Activated T-cell treated with anti-CD3 and anti-CD28 coated beads, Interleukin-2, amount 50 U/mL, for 4 hours (primary cell): ENCODE measurements at regions not wholly inside any gene's neighbourhood (a gene's known extent, or its start where the extent isn't known, plus 50 kb on each side); places are given as distances from the start of the nearest gene placed in this dataset.
"Not testable (repeated sequence)": the region's sequence is repeated elsewhere in the genome, so short reads cannot be mapped to it uniquely, and the experiment has no call there.

Experiments used
- ATAC-seq, 2 donors: fragments of 200-7000 bp; cut with Tn5 transposase; one replicate each; pipeline ENCODE4 v1.10.0; 2021
- DNase-seq: peaks from one replicate; pipeline ENCODE4 v3.0.0-alpha.2; 2020
- H3K27me3 Mint-ChIP-seq: one replicate; pipeline ENCODE4 v1.8.0; 2021; ENCODE audit warnings: low read depth, mixed read lengths
- H3K36me3 Mint-ChIP-seq: one replicate; pipeline ENCODE4 v1.8.0; 2022; ENCODE audit warnings: mixed read lengths; ENCODE audit not compliant: insufficient read depth
- H3K4me1 Mint-ChIP-seq: one replicate; pipeline ENCODE4 v1.8.0; 2021; ENCODE audit warnings: low read depth, mixed read lengths
- H3K4me3 Mint-ChIP-seq: one replicate; pipeline ENCODE4 v1.8.0; 2021; ENCODE audit warnings: mild to moderate bottlenecking, moderate library complexity, mixed read lengths
- H3K9me3 Mint-ChIP-seq: one replicate; pipeline ENCODE4 v1.8.0; 2021; ENCODE audit warnings: mixed read lengths

DNA sequence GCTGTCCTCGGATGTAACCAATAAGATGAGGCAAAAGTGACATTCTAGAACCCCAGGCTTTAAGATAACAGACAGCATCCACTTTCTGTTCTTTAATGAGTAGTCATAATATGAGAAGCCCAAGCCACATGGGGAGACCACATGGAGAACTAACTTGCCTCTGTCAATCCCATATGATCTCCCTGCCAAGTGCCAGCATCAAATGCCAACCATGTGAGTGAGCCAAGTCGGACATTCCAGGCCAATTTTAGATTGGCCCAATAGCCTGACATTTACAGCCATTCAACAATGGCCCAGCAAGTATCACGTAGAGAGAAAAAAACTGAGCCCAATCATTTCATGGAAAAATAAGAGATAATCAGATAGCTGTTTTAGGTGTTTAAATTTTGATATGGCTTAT is 2048.3 kb upstream of the RAG2 start:
- peaks cover 4% of the 10 kb centered on the region for H3K9me3 Mint-ChIP-seq
- no peaks in the 10 kb centered on the region for H3K4me1 Mint-ChIP-seq
- H3K4me3 Mint-ChIP-seq: no peak overlapping the region
- no peaks in the 10 kb centered on the region for H3K27me3 Mint-ChIP-seq
- no peak for ATAC-seq
- no peak for DNase-seq
- no peaks in the 10 kb centered on the region for H3K36me3 Mint-ChIP-seq

GRCh38 chr11:38640854-38641253 is 2042.8 kb upstream of the RAG2 start:
- Mint-ChIP-seq H3K4me3 (no peak overlapping the region), H3K9me3 (peaks cover 27% of the 10 kb centered on the region), H3K4me1 (no peaks in the 10 kb centered on the region), H3K27me3 (no peaks in the 10 kb centered on the region), H3K36me3 (no peaks in the 10 kb centered on the region)
- ATAC-seq (no peak), DNase-seq (no peak)

DNA sequence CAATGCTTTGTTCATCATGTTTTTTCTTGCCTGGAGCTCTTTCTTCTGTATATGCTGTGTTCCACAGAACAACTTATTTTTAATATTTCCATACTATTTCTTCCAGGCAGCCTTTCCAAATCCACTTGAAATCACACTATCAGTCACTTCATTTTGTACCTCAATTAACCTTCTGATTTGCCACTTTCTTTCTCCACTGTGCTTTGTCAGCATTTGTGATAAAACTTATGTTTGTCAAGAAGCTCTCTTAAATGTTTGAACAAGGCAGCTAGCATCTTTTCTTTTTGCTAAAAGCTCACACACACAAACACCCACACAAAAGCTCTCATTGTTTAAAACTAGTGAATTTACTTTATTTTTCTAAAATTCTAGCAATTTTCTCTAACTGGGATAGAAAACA is 2014.7 kb upstream of the RAG2 start:
- ATAC-seq: no peak

GRCh38 chr11:38601371-38601770 is 2003.3 kb upstream of the RAG2 start:
- not testable (repeated sequence) for DNase-seq, H3K4me1 Mint-ChIP-seq, H3K36me3 Mint-ChIP-seq, ATAC-seq, H3K9me3 Mint-ChIP-seq, H3K4me3 Mint-ChIP-seq, H3K27me3 Mint-ChIP-seq

More for the DNA sequence above, 2014.7 kb upstream of the RAG2 start:
- Mint-ChIP-seq H3K4me3 (no peak overlapping the region), H3K9me3 (peaks cover 18% of the 10 kb centered on the region), H3K36me3 (no peaks in the 10 kb centered on the region), H3K4me1 (no peaks in the 10 kb centered on the region), H3K27me3 (no peaks in the 10 kb centered on the region)
- DNase-seq: no peak

GRCh38 chr11:38598418-38598817 is 2000.4 kb upstream of the RAG2 start:
- H3K4me1 Mint-ChIP-seq: no peaks in the 10 kb centered on the region
- no peak for DNase-seq
- H3K27me3 Mint-ChIP-seq: no peaks in the 10 kb centered on the region
- no peak for ATAC-seq
- no peaks in the 10 kb centered on the region for H3K36me3 Mint-ChIP-seq
- peaks cover 6% of the 10 kb centered on the region for H3K9me3 Mint-ChIP-seq
- H3K4me3 Mint-ChIP-seq: no peak overlapping the region

DNA sequence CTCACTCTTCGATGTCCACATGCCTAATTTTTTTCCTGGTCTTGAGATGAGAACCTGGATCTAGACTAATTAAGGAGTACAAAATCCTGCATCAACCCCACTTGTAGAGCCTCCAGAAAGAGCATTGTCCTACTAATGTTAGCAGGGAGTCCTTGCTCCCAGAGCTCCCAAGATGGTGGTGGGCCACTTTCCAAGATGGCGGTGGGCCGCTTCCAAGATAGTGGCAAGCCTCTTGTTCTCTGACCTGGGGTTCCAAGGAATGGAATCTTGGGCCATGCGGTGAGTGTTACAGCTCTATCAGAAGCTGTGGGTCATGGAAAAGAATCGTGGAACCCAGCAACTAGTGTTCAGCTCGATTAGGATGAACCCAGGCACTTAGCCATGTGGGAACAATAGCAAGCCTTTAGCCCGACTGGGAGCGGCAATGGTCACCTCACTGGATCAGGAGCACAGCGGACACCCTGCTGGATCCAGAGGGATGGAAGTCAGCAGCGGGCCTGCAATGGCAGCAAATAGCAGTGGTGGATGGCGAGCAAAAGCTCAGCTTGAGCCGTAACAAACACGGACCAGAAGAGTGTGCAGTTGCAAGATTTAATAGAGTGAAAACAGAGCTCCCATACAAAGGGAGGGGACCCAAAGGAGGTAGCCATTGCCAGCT is 1997.5 kb upstream of the RAG2 start:
- not testable (repeated sequence) for DNase-seq, H3K27me3 Mint-ChIP-seq, H3K36me3 Mint-ChIP-seq

DNA sequence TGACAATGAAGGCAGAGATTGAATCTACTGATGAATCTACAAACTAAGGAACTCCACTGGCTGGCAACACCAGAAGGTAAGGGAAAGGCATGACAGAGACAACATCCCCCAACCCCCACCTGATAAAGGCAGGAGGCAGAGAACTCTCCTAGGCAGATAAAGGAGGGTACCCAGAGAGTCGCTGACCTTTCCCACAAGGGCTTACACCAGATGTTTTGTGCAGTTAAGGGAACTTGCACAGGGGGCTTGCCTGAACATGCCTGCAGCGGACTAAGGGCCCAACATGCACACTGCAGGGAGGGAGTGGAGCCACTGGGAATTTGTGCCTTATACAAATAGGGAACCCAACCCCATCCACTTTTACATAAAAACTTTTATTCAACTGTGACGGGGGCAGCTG is 1996.9 kb upstream of the RAG2 start:
- H3K36me3 Mint-ChIP-seq: no peaks in the 10 kb centered on the region

More for the DNA sequence above, 1997.5 kb upstream of the RAG2 start:
- not testable (repeated sequence) for H3K9me3 Mint-ChIP-seq, H3K4me3 Mint-ChIP-seq, H3K4me1 Mint-ChIP-seq, ATAC-seq

GRCh38 chr11:38593649-38594048 is 1995.6 kb upstream of the RAG2 start:
- Mint-ChIP-seq H3K36me3 (no peaks in the 10 kb centered on the region), H3K27me3 (no peaks in the 10 kb centered on the region), H3K4me1 (no peaks in the 10 kb centered on the region), H3K9me3 (no peaks in the 10 kb centered on the region), H3K4me3 (no peak overlapping the region)
- DNase-seq (no peak), ATAC-seq (no peak)

More for the DNA sequence above, 1996.9 kb upstream of the RAG2 start:
- Mint-ChIP-seq H3K27me3 (no peaks in the 10 kb centered on the region), H3K4me3 (no peak overlapping the region), H3K9me3 (no peaks in the 10 kb centered on the region), H3K4me1 (no peaks in the 10 kb centered on the region)
- DNase-seq: no peak
- no peak for ATAC-seq

DNA sequence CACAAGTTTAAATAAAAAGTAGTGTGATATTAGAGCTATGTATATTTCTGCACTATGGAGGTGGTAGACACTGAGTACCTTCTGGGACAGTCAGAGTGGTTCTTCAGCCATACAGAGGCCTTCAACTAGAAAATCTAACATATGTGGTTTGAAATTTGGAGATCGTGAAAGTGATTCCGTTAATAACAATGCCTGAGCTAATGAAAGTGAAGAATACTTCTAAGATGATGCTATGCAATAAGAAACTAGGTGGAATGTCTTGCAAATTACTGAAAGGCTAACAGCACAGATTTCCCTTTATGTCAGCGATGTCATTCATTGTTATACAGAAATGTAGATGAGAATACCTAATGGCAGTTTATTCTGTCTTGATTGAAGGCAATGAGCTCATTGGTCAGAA is 1984.7 kb upstream of the RAG2 start:
- no peak for ATAC-seq
- Mint-ChIP-seq H3K36me3 (no peaks in the 10 kb centered on the region), H3K27me3 (no peaks in the 10 kb centered on the region), H3K4me3 (no peak overlapping the region), H3K9me3 (peaks cover 8% of the 10 kb centered on the region), H3K4me1 (no peaks in the 10 kb centered on the region)
- no peak for DNase-seq

GRCh38 chr11:38582151-38582550 is 1984.1 kb upstream of the RAG2 start:
- H3K36me3 Mint-ChIP-seq: no peaks in the 10 kb centered on the region
- ATAC-seq (no peak), DNase-seq (no peak)
- H3K4me3 Mint-ChIP-seq: no peak overlapping the region
- no peaks in the 10 kb centered on the region for H3K4me1 Mint-ChIP-seq
- no peaks in the 10 kb centered on the region for H3K27me3 Mint-ChIP-seq
- H3K9me3 Mint-ChIP-seq: peaks cover 13% of the 10 kb centered on the region

- H3K27me3 Mint-ChIP-seq: no peaks in the 10 kb centered on the region
- ATAC-seq (no peak), DNase-seq (no peak)
- no peak overlapping the region for H3K4me3 Mint-ChIP-seq
- peaks cover 20% of the 10 kb centered on the region for H3K9me3 Mint-ChIP-seq
- H3K36me3 Mint-ChIP-seq: no peaks in the 10 kb centered on the region
- no peaks in the 10 kb centered on the region for H3K4me1 Mint-ChIP-seq
Measured at GRCh38 chr11:38577769-38578168, 1979.7 kb upstream of the RAG2 start.

DNA sequence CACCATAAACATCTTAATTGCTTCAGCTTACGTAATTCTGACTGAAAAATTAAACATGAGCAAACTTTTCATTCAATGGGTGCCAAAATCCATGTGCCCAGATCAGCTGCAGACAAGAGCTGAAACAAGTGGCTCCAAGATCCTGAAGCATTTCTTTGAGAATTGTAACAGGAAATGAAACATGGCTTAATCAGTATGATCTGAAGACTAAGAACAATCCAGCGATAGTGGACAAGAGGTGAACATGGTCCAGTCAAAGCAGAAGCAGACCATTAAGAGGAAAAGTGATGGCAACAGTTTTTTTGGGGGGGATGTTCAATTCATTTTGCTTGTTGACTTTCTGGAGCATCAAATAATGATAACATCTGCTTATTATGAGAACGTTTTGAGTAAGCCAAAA is 1964.5 kb upstream of the RAG2 start:
- no peaks in the 10 kb centered on the region for H3K27me3 Mint-ChIP-seq
- H3K9me3 Mint-ChIP-seq: no peaks in the 10 kb centered on the region
- DNase-seq: no peak
- no peak overlapping the region for H3K4me3 Mint-ChIP-seq
- no peaks in the 10 kb centered on the region for H3K36me3 Mint-ChIP-seq
- no peaks in the 10 kb centered on the region for H3K4me1 Mint-ChIP-seq
- no peak for ATAC-seq

GRCh38 chr11:38553148-38553547 is 1955.1 kb upstream of the RAG2 start:
- ATAC-seq (no peak), DNase-seq (no peak)
- Mint-ChIP-seq H3K9me3 (peaks cover 3% of the 10 kb centered on the region), H3K4me1 (no peaks in the 10 kb centered on the region), H3K4me3 (no peak overlapping the region), H3K36me3 (no peaks in the 10 kb centered on the region), H3K27me3 (no peaks in the 10 kb centered on the region)

DNA sequence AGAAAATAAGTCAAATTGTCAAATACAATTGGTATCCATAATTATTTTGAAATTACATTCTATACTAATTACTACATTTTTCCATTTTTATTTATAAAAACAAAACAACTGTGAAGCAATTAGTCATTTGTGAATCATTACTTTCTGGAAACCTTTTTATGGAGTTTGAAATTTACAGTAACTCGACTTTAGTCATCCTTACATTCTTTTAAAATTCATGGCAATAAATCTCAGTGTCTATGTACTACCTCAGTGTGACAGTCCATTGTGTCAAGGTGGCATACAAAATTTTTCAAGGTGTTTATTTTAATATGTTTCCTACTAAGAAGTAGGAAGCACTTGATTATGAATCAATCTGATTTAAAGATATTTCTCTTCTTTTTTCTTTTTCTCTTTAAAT is 1949.4 kb upstream of the RAG2 start:
- H3K4me1 Mint-ChIP-seq: no peaks in the 10 kb centered on the region
- peaks cover 3% of the 10 kb centered on the region for H3K9me3 Mint-ChIP-seq
- H3K4me3 Mint-ChIP-seq: no peak overlapping the region
- ATAC-seq (no peak), DNase-seq (no peak)
- H3K36me3 Mint-ChIP-seq: no peaks in the 10 kb centered on the region
- H3K27me3 Mint-ChIP-seq: no peaks in the 10 kb centered on the region

DNA sequence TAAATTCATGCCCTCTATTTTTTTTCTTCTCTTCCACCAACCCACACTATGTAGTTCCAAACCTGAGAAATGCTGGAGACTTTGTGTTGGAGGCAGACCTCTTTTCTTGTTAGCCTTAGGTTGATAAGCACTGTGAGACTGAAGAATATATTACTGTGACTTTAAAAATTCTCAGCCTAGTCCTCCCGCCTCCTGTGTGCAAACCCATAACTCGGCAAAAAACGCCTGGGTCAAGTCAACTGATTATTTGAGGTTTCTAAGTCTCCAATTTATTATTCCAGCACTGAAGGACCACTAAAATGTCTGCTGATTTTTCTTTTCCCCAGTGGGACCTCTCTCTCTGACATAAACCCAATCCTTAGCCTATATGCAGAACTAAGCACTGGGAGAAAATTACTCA is 1946.0 kb upstream of the RAG2 start:
- Mint-ChIP-seq H3K4me1 (no peaks in the 10 kb centered on the region), H3K36me3 (no peaks in the 10 kb centered on the region), H3K4me3 (no peak overlapping the region), H3K27me3 (no peaks in the 10 kb centered on the region), H3K9me3 (no peaks in the 10 kb centered on the region)
- ATAC-seq: no peak
- DNase-seq: no peak

- DNase-seq (no peak), ATAC-seq (no peak)
- H3K4me1 Mint-ChIP-seq: no peaks in the 10 kb centered on the region
- no peaks in the 10 kb centered on the region for H3K9me3 Mint-ChIP-seq
- H3K36me3 Mint-ChIP-seq: no peaks in the 10 kb centered on the region
- H3K27me3 Mint-ChIP-seq: no peaks in the 10 kb centered on the region
- H3K4me3 Mint-ChIP-seq: no peak overlapping the region
Measured at GRCh38 chr11:38543311-38543710, 1945.3 kb upstream of the RAG2 start.
